HG03558 (cell line): ENCODE measurements at regions not wholly inside any gene's neighbourhood (a gene's known extent, or its start where the extent isn't known, plus 50 kb on each side); places are given as distances from the start of the nearest gene placed in this dataset.
"Not testable (repeated sequence)": the region's sequence is repeated elsewhere in the genome, so short reads cannot be mapped to it uniquely, and the experiment has no call there.

ENCODE experiments used
- ATAC-seq: cut with Tn5 transposase; IDR thresholded peaks from one replicate; pipeline ENCODE4 v1.9.1; 2021; ENCODE audit warnings: moderate number of reproducible peaks; ENCODE audit not compliant: unreplicated experiment; ENCODE audit errors: extremely low read depth

DNA sequence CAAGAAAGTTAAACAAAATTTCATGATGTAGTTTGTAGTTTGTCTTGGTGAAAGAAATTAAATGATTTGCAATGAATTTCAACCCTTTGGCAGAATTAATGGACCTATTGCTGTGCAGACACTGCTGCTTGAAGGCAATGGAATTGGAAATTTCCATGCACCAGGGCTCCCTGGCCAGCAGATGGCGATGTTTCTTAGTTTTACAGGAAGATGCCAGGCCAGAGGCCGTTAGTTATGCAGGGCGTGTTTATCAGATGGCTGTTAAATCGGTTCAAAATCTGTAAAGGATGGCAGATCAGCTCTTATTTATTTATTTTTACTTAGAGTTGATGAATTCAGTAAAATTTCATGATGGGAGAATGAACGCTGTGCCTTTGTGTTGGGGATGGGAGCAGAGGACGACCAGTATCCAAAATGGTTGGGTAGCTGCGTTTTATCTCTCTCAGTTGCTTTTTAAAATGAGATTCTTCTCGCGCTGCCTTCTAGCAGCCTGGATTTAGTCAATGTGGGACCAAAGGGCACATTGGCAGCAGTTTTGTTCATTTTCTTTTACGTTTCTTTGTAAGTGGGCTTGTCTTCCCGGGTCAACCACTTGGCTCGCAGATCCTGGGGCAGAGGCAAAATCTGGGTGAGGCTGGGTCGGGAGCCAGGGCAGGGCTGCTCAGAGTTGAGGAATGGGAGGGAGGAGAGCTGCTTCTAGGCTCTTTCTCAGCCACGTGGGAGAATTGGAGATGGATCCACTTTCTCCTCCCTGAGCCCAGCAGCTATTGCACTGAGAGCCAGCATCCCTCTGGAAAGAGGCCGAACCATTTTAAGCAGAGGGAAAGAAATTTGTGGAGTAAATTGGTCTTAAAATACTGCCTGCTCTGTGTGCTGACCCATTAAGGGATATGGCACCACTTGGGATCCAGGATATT is 344.0 kb downstream of the PIK3C3 start:
- ATAC-seq = peak; percentile 84

DNA sequence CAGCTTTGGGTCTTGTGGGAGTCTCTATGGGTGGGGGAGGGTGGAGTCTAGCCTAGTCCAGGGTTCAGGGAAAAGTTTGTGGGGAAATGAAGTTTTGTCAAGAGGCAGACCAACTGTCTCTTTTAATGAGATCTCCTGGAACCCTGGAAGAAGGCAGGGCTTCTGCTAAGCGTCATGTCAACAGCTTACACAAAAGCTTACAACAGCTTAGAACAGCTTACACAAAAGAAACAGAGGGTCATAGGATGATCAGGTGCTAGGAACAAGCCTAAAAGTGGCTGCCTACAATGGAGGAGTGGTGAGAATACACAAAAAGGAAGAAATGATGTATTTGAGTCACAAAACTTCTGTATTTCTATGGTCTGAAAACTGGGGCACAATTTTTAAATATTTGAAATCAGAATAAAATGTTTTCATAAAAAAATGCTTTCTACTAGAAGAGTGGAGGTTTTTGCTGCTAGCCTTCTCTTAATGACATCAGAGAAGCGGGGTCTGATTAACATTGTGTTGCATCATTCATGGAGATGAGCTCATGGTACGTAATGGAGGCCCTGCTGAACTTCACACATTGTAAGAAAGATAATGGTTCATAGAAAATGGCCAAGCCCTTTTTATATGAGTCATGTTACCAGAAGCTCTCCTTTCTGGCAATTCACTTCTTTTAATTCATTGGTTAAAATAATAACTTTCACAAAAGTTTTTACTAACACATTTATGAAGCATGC is 351.0 kb downstream of the PIK3C3 start:
- no peak for ATAC-seq

DNA sequence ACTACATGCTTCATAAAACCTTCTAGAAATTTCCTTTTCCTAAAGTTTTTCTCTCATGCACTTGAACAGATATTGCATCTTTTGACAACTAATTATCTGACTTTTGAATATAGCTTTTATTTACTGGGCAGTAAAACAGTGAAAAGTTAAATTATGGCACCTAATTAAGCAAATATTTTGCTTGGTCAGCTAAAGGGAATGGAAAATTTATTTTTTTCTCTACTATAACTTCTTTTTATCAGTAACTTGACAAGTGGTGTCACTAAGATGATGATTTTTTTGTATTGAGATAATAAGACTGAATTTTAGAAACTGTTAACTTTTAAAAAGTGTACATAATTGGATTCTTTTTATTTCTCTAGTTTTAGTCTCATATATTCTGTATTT is 351.6 kb downstream of the PIK3C3 start:
- no peak for ATAC-seq

DNA sequence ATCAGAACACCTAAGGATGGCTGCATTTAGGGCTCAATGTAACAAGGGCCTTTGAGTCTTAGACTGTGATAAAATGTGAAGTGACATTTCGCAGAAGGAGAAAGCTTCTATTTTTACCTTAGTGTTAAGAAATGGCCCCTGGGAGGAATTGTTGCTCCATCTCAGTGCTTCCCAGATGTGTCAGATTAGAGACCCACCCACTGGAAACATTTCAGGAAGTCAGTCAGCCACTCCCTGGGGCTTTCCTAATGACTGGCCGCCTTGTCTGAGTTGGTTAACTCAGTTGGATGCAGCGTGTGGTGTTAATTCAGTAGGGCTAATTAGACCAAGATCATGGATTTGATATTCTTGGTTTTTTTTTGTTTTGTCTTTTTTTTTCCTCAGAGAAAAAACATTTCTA is 355.9 kb downstream of the PIK3C3 start:
- ATAC-seq = no peak

DNA sequence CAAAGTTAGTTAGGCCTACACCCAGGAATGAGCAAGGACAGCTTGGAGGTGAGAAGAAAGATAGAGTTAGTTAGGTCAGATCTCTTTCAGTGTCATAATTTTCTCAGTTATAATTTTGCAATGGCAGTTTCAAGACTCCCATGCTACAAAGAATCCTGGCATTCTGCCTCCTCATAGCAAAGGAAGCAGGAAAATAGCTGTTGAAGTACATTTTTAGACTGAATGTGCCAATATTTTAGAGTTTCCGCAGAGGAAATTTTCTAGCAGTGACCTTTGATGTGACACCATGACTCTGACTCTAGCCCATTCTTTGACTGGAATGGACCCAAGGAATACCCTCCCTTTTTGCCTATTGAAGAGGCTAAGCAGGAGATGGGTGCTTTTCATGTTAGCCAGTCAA is 371.7 kb downstream of the PIK3C3 start:
- no peak for ATAC-seq

DNA sequence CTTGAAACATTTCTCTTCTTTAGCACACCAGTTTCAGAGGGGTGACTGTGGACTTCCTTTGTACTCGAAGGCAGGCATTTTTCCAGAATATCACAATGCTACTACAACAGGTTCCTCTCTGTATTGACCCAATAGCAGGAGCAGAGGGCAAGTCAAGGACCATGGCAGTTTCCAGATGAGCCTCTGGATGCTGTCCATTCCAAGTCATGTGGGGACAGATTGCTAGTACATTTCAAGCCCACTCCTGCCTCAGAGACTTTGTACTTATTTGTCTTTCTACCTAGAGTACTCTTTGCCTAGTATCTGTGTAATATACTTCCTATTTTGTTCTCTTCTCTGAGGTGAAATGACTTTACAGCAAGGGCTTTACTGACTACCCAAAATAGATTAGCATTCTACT is 373.9 kb downstream of the PIK3C3 start:
- ATAC-seq = no peak

DNA sequence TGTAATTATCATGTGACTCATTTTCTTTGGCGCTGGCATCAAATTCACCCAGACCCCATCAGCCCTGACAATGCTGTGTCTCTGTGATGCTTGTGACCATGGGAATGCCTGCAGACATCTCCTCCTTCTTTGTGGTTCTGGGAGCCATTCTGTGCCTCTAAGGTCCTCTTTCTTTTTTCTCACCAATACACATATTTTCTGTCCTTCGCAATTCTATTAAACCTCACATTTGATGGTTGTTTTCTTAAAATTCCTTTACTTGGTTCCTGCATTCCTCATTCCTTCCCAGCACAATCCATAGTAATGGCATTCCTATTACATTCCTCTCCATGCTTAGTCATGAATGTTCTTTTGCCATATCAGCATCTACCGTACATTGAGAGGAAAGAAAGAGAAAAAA is 375.3 kb downstream of the PIK3C3 start:
- no peak for ATAC-seq

DNA sequence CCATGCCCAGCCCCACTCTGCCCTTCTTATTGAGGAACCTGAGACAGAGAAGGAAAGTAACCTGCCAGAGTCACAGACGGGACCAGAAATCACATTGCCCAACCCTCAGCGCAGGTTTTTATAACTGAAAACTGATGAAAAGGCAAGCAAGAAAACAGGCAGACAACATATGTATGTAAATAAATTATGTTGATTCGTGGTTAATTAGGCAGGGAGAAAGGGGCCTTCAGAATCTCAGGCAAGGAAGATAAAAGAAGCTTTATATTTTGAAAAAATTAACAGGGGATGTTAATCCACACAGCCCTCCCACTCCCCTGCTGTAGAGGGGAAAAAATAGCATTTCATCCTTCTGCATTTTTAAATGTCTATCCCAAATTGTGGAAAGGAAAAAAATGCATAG is 378.5 kb downstream of the PIK3C3 start:
- ATAC-seq = no peak

DNA sequence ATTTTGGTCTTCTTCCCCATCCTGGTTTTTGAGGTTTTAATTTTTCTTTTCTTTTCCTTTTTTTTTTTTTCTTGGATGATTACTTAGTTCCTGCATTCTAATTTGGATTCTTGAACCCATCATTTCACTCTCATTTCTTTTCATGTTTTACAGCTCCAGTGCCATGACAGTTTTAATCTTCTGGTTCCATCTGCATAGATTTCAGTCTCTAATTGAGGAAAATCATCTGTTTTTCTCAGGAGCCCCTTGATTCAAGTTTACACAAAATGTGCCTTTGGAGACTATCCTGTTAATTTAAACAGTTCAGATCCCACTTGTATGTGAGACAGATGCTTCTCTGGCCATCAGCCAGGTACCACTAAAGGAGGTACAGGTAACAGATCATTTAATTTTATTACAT is 379.9 kb downstream of the PIK3C3 start:
- ATAC-seq = no peak

DNA sequence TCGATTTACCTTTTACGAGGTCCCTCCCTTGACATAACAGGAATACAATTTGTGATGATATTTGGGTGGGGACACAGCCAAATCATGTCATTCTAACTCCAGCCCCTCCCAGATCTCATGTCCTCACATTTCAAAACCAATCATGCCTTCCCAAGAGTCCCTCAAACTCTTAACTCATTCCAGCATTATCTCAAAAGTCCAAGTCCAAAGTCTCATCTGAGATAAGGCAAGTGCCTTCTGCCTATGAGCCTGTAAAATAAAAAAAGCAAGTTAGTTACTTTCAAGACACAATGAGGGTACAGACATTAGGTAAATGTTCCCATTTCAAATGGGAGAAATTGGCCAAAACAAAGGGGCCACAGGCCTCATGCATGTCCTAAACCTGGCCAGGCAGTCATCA is 381.1 kb downstream of the PIK3C3 start:
- no peak for ATAC-seq

DNA sequence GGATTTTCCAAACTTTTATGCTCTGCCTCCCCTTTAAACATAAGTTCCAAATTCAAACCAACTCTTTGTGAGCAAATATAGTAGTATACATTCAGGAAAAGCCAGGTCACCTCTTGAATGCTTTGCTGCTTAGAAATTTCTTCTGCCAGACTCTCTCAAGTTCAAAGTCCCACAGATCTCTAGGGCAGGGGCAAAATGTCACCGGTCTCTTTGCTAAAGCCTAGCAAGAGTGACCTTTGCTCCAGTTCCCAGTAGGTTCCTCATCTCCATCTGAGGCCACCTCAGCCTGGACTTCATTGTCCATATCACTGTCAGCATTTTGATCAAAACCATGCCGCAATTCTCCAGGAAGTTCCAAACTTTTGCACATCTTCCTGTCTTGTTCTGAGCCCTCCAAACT is 382.3 kb downstream of the PIK3C3 start:
- not testable (repeated sequence) for ATAC-seq

DNA sequence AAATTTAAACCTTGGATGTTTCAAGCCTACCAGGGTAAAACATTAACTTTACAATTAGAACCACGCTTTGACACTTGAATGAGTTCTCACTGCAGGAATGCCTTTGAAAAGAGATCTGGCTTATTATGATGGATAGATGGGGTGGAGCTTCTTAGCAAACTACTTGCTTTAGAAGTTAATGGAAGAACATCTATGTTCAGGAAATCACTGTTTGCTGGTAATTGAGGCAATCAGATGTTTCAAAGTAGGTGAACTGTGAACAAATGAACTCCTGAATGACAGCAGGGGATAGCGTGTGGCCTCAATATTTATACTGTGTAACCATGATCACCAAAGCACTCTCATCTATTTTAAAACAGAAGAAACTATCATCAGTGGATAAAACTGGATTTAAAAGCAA is 383.6 kb downstream of the PIK3C3 start:
- no peak for ATAC-seq

DNA sequence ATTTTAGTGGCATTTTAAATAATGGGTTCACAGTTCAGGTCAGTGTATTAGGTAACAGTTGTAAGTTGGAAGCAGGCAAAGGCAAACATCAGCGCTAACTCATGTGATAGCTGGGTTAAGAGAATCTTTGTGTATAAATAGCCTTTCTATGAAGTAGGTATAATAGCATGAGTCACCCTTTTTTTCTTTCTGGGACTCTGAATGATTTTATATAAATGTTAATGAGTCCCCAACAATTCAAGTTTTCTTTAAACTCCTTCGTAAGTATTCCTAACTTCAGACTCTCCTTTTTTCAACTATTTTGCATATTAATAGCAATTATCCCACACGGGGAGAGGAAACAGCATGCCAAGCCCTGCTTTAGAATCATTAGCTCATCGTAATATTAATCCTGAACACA is 384.3 kb downstream of the PIK3C3 start:
- no peak for ATAC-seq

DNA sequence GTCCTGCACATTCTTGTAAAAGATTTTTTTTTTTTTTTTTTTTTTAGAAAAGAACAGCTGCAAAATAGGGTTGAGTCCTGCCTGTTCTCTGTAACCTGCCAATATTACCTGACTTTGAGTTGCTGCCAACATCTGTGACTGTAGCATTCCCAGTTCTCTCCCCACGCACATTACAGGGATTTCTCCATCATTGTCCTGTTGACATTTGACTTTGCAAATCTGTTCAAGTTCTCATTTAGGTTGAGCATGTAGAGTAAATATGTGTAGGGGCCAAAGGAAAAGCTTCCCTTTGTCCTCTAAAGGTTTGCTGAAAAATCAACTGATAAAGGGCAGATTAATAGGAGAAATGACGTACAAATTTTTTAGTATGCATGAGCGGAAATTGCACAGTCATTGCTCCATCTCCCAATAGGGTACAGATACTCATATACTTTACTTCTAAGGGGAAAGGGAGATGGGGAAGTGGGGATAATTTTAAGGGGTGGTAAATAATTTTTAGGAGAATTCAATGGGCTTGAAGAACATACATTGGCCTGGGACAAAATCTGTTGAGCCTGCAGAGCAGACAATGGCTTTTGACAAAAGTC is 385.5 kb downstream of the PIK3C3 start:
- ATAC-seq = no peak

DNA sequence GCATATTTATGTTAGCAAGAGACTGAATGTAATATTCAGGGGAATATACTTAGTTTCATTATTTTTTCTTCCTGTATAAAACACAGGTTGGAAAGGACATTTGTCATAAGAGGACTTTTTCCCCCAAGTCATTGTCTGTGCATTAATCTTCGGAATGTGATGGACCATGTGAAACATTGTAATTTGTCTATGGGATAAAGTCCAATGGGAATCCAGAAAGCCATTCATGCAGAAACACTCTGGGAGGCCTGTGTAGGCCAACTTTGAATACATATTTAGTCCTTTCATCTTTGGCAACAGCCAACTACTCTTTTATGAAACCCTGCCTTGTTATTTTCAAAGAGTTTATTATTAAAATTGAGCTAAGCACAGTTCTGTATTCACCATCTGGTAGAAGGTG is 386.4 kb downstream of the PIK3C3 start:
- ATAC-seq = no peak

DNA sequence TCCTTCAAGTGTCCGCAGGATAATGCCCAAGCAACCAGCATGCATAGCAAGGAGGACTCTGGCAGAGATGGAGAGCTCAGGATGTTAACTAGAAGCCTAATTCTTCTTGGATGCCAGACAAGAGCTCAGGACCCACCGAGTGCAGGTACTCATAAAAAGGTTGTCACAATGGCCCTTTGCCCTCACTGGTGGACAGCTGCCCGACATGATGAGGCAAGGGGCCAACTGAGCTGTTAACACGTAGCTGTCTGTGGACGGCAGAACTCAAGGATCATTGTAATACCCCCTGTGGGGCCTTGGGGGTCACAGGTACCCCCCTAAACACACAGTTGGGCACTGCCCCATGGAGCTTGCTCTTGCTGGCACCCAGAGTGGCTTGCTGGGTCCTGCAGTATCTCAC is 393.7 kb downstream of the PIK3C3 start:
- ATAC-seq = no peak

DNA sequence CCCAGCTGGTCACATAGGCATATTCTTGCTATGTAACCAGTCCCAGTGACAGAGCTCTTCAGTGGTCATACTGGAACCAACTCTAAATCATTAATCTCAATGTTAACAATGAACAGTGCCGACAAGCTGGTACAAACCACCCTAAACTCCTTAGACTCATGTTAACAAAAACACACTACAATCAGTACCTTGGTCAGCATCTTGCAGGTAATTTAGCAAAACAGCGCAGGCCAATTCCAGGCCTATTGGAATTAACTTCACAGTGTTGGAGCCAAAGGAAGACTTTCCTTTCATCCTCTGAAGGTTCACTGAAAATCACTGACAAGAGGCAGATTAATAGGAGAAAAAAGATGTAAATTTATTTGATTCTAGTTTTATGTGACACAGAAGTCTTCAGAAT is 396.4 kb downstream of the PIK3C3 start:
- ATAC-seq = no peak

DNA sequence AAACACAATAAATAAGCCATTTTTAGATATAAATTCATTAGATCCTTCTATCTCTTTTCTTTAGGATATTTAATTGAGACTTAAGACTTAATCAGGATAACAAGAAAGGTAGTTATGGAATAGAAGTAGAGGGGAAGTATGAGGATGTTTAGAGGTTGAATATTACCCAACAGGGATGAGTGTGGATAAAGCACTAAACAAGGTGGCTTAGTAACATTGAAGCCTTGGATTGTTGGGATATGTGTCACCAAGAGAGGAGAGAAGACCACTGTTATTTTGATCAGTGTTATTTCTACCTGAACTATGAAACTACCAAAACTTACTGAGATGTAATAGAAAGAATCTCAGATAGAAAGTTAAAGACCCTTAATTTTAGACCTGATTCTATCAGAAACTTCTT is 405.7 kb downstream of the PIK3C3 start:
- no peak for ATAC-seq

DNA sequence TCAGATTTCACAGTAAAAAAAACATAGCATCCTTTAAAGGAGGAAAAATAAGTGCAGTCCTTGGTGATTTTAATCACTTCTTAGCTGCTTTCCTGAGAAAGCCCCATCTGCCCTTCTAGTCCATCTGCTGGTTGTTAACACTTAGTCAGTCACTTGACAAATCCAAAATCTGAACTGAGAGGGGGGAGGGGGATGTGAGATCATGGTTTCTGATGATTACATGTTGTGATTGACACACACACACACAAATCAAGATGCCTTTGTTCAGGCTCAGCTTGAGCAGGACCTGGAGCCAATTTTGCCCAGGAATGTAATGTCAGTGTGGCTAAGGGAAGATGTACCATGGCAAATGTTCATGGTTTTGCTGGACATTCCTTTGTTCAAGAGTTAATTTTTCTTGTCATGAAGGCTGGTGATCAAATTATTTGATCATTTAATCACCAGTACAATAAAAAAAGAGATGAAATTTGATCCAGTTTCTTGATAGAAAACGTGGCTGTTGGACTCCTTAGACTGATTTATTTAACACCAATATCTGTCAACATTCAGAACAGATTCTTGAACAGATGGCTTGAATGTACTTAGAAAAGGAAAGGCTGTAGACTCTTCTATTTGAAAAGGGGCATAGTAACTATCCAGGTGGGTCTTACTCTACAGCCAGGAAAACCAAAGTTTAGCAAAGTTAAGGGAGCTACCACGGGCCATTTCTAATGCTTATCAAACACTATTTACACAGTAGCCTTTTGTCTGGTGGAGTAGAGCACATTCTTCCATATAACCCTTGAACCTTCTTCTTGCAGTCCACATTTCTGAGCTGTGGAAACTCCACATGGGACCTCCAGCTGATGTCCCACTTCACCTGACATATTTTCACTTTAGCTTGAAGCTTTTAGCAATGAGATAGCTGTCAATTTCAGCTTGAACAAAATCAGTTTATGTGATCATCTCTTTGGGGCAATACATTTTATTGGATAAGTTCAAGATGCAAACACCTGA is 408.7 kb downstream of the PIK3C3 start:
- ATAC-seq = no peak

DNA sequence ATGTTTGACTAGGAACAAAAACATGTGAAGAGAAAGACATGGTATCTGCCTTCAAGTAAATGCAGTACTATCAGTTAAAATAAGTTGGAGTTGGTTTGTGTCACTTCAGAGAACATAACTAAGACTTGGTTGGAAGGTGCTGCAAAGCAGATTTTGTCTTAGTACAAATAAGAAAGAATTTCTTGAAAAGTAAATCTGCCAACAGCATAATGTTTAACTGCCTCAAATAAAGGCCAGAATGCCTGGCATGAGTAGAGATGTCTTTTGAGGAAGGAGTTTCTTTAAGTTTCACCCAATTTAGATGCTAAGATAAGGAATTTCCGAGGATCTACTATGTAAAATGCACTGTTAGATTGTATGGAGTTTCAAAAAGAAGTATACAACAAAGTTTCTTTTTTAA is 409.7 kb downstream of the PIK3C3 start:
- no peak for ATAC-seq
